Retinal pigment epithelial cell (primary cell): ENCODE measurements at regions not wholly inside any gene's neighbourhood (a gene's known extent, or its start where the extent isn't known, plus 50 kb on each side); places are given as distances from the start of the nearest gene placed in this dataset.
"Not testable (repeated sequence)": the region's sequence is repeated elsewhere in the genome, so short reads cannot be mapped to it uniquely, and the experiment has no call there.

ENCODE experiments used
- DNase-seq: peaks from one replicate; pipeline ENCODE4 v3.0.0-alpha.2; 2010; ENCODE audit warnings: low read depth
- H3K4me3 ChIP-seq: 2 replicates; pipeline ENCODE4 v1.5.1; 2011; ENCODE audit warnings: mild to moderate bottlenecking, low read length, control low read depth, moderate library complexity
- CTCF ChIP-seq: conservative IDR thresholded peaks from 2 replicates; pipeline ENCODE4 v1.5.1; 2011; ENCODE audit warnings: low read depth, low read length, control low read depth, inconsistent platforms

DNA sequence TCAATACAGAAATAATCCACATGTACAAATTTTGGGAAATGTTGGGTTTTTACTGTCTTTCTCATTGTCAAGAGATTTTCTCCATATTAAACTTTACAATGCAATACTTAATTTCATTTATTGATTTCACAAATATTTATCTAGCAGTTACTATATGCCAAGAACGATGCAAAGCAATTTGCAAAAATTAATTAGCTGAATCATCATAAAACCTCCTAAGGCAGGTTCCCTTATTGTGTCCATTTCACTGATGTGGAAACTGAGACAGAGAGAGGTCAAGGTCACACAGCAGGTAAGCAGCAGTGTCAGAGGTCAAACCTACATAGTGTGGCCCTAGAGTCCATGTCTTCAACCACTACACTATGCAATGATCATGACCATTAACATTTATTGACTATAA, 286.8 kb upstream of the AUTS2 start:
- no peak overlapping the region for H3K4me3 ChIP-seq
- no peak for DNase-seq
- TF ChIP-seq CTCF: no peak

GRCh38 chr7:69313852-69314251, 284.4 kb upstream of the AUTS2 start:
- DNase-seq, H3K4me3 ChIP-seq: not testable (repeated sequence)

DNA sequence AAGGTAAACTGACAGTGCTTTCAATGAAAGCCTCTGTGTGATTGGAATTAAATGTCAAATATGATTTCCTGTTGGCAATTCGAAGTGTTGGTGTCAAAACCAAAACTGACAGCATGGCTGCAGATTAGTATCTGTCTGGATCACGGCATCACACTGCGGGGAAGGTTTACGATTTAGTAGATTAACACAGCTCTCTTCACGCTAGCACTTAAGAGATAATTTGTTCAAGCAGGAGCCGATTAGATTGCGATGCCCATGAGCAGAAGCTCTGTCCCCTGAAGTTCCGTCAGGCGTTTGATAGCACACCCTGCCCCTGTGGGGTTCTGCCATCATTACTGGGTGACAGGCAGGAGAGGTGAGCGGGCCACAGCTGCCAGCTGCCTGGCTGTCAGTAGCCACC, 279.5 kb upstream of the AUTS2 start:
- DNase-seq: no peak
- no peak for TF ChIP-seq CTCF
- H3K4me3 ChIP-seq: no peak overlapping the region

GRCh38 chr7:69328516-69328915, 269.8 kb upstream of the AUTS2 start:
- H3K4me3 ChIP-seq: no peak overlapping the region
- DNase-seq: no peak
- TF ChIP-seq CTCF: no peak

- no peak for DNase-seq
- H3K4me3 ChIP-seq: no peak overlapping the region
Measured at GRCh38 chr7:69334701-69335100, 263.6 kb upstream of the AUTS2 start.

DNA sequence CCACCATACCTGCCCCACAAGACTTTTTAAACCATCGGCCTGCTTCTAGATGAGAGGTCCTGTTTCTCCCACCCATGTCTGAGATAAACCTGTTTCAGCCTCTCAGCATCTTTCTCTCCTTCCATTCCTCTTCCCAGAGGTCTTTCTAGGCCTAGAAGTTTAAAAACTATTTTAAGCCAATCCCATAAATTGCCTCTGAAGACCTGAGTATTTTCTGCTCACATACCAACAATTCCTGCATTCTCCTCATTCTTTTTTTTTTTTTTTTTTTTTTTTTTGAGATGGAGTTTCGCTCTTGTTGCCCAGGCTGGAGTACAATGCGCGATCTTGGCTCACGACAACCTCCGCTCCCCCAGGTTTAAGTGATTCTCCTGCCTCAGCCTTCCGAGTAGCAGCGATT, 262.9 kb upstream of the AUTS2 start:
- H3K4me3 ChIP-seq: no peak overlapping the region
- no peak for DNase-seq
- no peak for TF ChIP-seq CTCF

More at GRCh38 chr7:69334701-69335100, 263.6 kb upstream of the AUTS2 start:
- no peak for TF ChIP-seq CTCF

GRCh38 chr7:69336976-69337375, 261.3 kb upstream of the AUTS2 start:
- no peak overlapping the region for H3K4me3 ChIP-seq
- DNase-seq: no peak
- no peak for TF ChIP-seq CTCF

- H3K4me3 ChIP-seq: no peak overlapping the region
- no peak for TF ChIP-seq CTCF
- DNase-seq: no peak
Measured at GRCh38 chr7:69338144-69338543, 260.1 kb upstream of the AUTS2 start.
